ENCODE measurements at regions not wholly inside any gene's neighbourhood (a gene's known extent, or its start where the extent isn't known, plus 50 kb on each side); places are given as distances from the start of the nearest gene placed in this dataset.

GRCh38 chr2:58609326-58609725 is 368.2 kb upstream of the FANCL start:
- ChIA-PET CTCF (no interaction called here), POLR2A (no interaction called here)
- no peak for TF ChIP-seq ELF4 (IDR thresholded peaks at IDR 0.05)
- TF ChIP-seq L3MBTL2 (conservative IDR thresholded peaks at IDR 0.05): no peak
- TF ChIP-seq SUZ12 (IDR thresholded peaks at IDR 0.05): no peak
- TF ChIP-seq BHLHE40 (IDR thresholded peaks at IDR 0.05; ENCODE audit: borderline replicate concordance): no peak
- no peak for TF ChIP-seq FOXA1 (IDR thresholded peaks at IDR 0.05)
- TF ChIP-seq LEF1 (IDR thresholded peaks at IDR 0.05; ENCODE audit: borderline replicate concordance): no peak
- TF ChIP-seq SP1 (IDR thresholded peaks at IDR 0.05): no peak
- no peak for TF ChIP-seq FOXM1 (IDR thresholded peaks at IDR 0.05; ENCODE audit: borderline replicate concordance)
- TF ChIP-seq CTBP1 (IDR thresholded peaks at IDR 0.05; ENCODE audit: borderline replicate concordance): no peak
- no peak for TF ChIP-seq NFRKB (IDR thresholded peaks at IDR 0.05)
- TF ChIP-seq HDGF (IDR thresholded peaks at IDR 0.05; ENCODE audit: borderline replicate concordance): no peak
- TF ChIP-seq, protein P1, sequence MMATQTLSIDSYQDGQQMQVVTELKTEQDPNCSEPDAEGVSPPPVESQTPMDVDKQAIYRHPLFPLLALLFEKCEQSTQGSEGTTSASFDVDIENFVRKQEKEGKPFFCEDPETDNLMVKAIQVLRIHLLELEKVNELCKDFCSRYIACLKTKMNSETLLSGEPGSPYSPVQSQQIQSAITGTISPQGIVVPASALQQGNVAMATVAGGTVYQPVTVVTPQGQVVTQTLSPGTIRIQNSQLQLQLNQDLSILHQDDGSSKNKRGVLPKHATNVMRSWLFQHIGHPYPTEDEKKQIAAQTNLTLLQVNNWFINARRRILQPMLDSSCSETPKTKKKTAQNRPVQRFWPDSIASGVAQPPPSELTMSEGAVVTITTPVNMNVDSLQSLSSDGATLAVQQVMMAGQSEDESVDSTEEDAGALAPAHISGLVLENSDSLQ (IDR thresholded peaks at IDR 0.05): no peak
- TF ChIP-seq ARNT (IDR thresholded peaks at IDR 0.05): no peak
- TF ChIP-seq TARDBP (IDR thresholded peaks at IDR 0.05): no peak
- TF ChIP-seq FOXK2 (IDR thresholded peaks at IDR 0.05): no peak
- no peak for TF ChIP-seq ZNF384 (IDR thresholded peaks at IDR 0.05)
- DNase-seq (ENCODE audit: extremely low spot score): no peak

- ChIA-PET CTCF (no interaction called here), POLR2A (no interaction called here)
- DNase-seq (ENCODE audit: extremely low spot score): no peak
- TF ChIP-seq NFRKB (IDR thresholded peaks at IDR 0.05): no peak
- no peak for TF ChIP-seq BHLHE40 (IDR thresholded peaks at IDR 0.05; ENCODE audit: borderline replicate concordance)
- TF ChIP-seq ZNF384 (IDR thresholded peaks at IDR 0.05): no peak
- TF ChIP-seq ELF4 (IDR thresholded peaks at IDR 0.05): no peak
- TF ChIP-seq SP1 (IDR thresholded peaks at IDR 0.05): no peak
- TF ChIP-seq, protein P1 (IDR thresholded peaks at IDR 0.05): no peak
- TF ChIP-seq L3MBTL2 (conservative IDR thresholded peaks at IDR 0.05): no peak
- no peak for TF ChIP-seq LEF1 (IDR thresholded peaks at IDR 0.05; ENCODE audit: borderline replicate concordance)
- no peak for TF ChIP-seq CTBP1 (IDR thresholded peaks at IDR 0.05; ENCODE audit: borderline replicate concordance)
- no peak for TF ChIP-seq TARDBP (IDR thresholded peaks at IDR 0.05)
These were observed 367.0 kb upstream of the FANCL start for GRCh38 chr2:58608146-58608545.

DNA sequence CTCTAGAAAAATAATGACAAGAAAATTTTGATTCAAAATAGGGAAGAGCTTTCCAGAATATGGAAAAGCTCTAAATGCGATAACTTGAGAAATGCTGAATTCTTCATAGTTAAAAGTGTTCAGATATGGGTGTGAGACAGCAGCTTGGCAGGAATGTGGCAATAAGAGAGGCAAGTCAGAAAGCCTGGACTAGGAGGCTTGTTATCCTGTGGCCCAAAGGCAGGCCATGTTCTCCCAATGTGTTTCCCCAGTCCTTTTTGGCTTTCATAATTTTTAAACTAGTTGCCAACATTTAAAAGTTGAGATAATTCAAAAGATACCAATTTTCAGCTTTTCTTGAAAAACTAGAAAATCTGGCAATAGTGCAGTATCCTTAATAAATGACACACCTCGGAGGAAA is 366.3 kb upstream of the FANCL start:
- DNase-seq (ENCODE audit: extremely low spot score): no peak
- TF ChIP-seq LEF1 (IDR thresholded peaks at IDR 0.05; ENCODE audit: borderline replicate concordance): no peak
- TF ChIP-seq ELF4 (IDR thresholded peaks at IDR 0.05): no peak
- TF ChIP-seq BHLHE40 (IDR thresholded peaks at IDR 0.05; ENCODE audit: borderline replicate concordance): no peak
- no peak for TF ChIP-seq SP1 (IDR thresholded peaks at IDR 0.05)
- TF ChIP-seq CTBP1 (IDR thresholded peaks at IDR 0.05; ENCODE audit: borderline replicate concordance): no peak
- no peak for TF ChIP-seq HDGF (IDR thresholded peaks at IDR 0.05; ENCODE audit: borderline replicate concordance)
- no peak for TF ChIP-seq FOXK2 (IDR thresholded peaks at IDR 0.05)
- no peak for TF ChIP-seq L3MBTL2 (conservative IDR thresholded peaks at IDR 0.05)
- no peak for TF ChIP-seq ZNF384 (IDR thresholded peaks at IDR 0.05)
- no peak for TF ChIP-seq FOXA1 (IDR thresholded peaks at IDR 0.05)
- TF ChIP-seq TARDBP (IDR thresholded peaks at IDR 0.05): no peak
- TF ChIP-seq ARNT (IDR thresholded peaks at IDR 0.05): no peak
- CTCF ChIA-PET: no interaction called here
- POLR2A ChIA-PET: no interaction called here

DNA sequence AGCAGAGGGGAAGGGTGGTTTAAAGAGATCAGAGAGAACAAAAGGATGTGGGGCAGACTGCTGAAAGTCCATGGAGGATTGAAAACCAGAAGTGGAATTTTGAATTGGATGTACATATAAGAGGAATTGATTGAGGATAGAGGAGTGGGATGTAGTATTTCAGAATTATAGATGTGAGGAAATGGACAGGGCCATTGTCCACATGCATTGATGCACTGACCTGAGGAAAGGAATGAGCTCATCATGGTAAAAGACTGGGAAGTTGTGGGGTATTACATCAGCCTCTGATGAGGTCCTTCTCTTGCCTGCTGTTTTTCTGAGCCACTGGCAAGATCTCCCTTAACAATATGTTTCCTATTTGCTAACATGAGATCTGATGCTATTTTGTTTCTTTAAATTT is 365.7 kb upstream of the FANCL start:
- ChIA-PET POLR2A (no interaction called here), CTCF (no interaction called here)
- DNase-seq (ENCODE audit: extremely low spot score): no peak
- no peak for TF ChIP-seq FOXA1 (IDR thresholded peaks at IDR 0.05)
- no peak for TF ChIP-seq FOXM1 (IDR thresholded peaks at IDR 0.05; ENCODE audit: borderline replicate concordance)
- TF ChIP-seq FOXK2 (IDR thresholded peaks at IDR 0.05): no peak
- no peak for TF ChIP-seq TARDBP (IDR thresholded peaks at IDR 0.05)
- TF ChIP-seq L3MBTL2 (conservative IDR thresholded peaks at IDR 0.05): no peak
- no peak for TF ChIP-seq SUZ12 (IDR thresholded peaks at IDR 0.05)
- no peak for TF ChIP-seq LEF1 (IDR thresholded peaks at IDR 0.05; ENCODE audit: borderline replicate concordance)
- TF ChIP-seq BHLHE40 (IDR thresholded peaks at IDR 0.05; ENCODE audit: borderline replicate concordance): no peak
- no peak for TF ChIP-seq ELF4 (IDR thresholded peaks at IDR 0.05)
- no peak for TF ChIP-seq NFRKB (IDR thresholded peaks at IDR 0.05)
- TF ChIP-seq ARNT (IDR thresholded peaks at IDR 0.05): no peak
- TF ChIP-seq ZNF384 (IDR thresholded peaks at IDR 0.05): no peak
- TF ChIP-seq, protein P1 (IDR thresholded peaks at IDR 0.05): no peak
- TF ChIP-seq CTBP1 (IDR thresholded peaks at IDR 0.05; ENCODE audit: borderline replicate concordance): no peak
- no peak for TF ChIP-seq SP1 (IDR thresholded peaks at IDR 0.05)
- TF ChIP-seq HDGF (IDR thresholded peaks at IDR 0.05; ENCODE audit: borderline replicate concordance): no peak

DNA sequence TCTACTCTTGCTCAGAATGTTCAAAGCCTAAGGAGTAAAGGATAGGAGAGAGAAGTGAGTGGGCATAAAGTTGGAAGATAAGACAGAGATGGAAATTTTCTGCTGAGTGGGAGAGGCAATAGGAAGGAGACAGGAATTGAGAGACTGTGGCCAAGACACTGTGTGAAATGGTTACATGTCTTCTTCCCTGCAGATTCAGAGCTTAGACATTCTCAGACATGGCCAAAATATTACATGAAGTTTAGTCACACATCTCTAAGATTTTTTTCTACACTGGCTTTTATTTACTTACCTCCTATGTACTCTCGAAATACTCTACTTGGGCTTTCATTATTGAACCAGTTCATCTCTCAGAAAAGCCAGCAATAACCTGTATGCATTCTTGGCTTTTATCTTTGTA is 363.0 kb upstream of the FANCL start:
- POLR2A ChIA-PET: no interaction called here
- DNase-seq (ENCODE audit: extremely low spot score): no peak
- no peak for TF ChIP-seq ZNF384 (IDR thresholded peaks at IDR 0.05)
- no peak for TF ChIP-seq FOXK2 (IDR thresholded peaks at IDR 0.05)
- no peak for TF ChIP-seq SP1 (IDR thresholded peaks at IDR 0.05)
- no peak for TF ChIP-seq NFRKB (IDR thresholded peaks at IDR 0.05)
- TF ChIP-seq, protein P1 (IDR thresholded peaks at IDR 0.05): no peak
- TF ChIP-seq BHLHE40 (IDR thresholded peaks at IDR 0.05; ENCODE audit: borderline replicate concordance): no peak
- TF ChIP-seq CTBP1 (IDR thresholded peaks at IDR 0.05; ENCODE audit: borderline replicate concordance): no peak
- no peak for TF ChIP-seq ARNT (IDR thresholded peaks at IDR 0.05)
- TF ChIP-seq FOXA1 (IDR thresholded peaks at IDR 0.05): no peak
- no peak for TF ChIP-seq SUZ12 (IDR thresholded peaks at IDR 0.05)
- TF ChIP-seq ELF4 (IDR thresholded peaks at IDR 0.05): no peak
- TF ChIP-seq HDGF (IDR thresholded peaks at IDR 0.05; ENCODE audit: borderline replicate concordance): no peak
- TF ChIP-seq LEF1 (IDR thresholded peaks at IDR 0.05; ENCODE audit: borderline replicate concordance): no peak
- no peak for TF ChIP-seq FOXM1 (IDR thresholded peaks at IDR 0.05; ENCODE audit: borderline replicate concordance)
- no peak for TF ChIP-seq L3MBTL2 (conservative IDR thresholded peaks at IDR 0.05)
- TF ChIP-seq TARDBP (IDR thresholded peaks at IDR 0.05): no peak
- CTCF ChIA-PET: no interaction called here

All from HEK293T (cell line).